ENCODE measurements at regions not wholly inside any gene's neighbourhood (a gene's known extent, or its start where the extent isn't known, plus 50 kb on each side); places are given as distances from the start of the nearest gene placed in this dataset.

GRCh38 chr4:17323554-17324385 is 188.1 kb downstream of the QDPR start:
- no peak overlapping the region for H3K9ac ChIP-seq
- TF ChIP-seq CTCF (IDR thresholded peaks at IDR 0.05) = no peak
- no peak overlapping the region for H3K4me2 ChIP-seq (ENCODE audit: low read length)
- H3K27ac ChIP-seq = peak overlapping the region; percentile 47
- no peaks in the 10 kb centered on the region for H3K36me3 ChIP-seq (ENCODE audit: control insufficient read depth, insufficient read depth, low read length)
- no peak overlapping the region for H3K4me3 ChIP-seq (ENCODE audit: low read depth, low read length)
- no peaks in the 10 kb centered on the region for H3K9me3 ChIP-seq (ENCODE audit: control insufficient read depth, low read length)
- H3K4me1 ChIP-seq = no peaks in the 10 kb centered on the region
- no peak overlapping the region for H2AFZ ChIP-seq
- H3K79me2 ChIP-seq = no peaks in the 10 kb centered on the region
- no peaks in the 10 kb centered on the region for H3K27me3 ChIP-seq (ENCODE audit: control insufficient read depth, insufficient read depth, low read length)

- Histone ChIP-seq H3K9me3 (ENCODE audit: control insufficient read depth, low read length) (no peaks in the 10 kb centered on the region), H3K4me3 (ENCODE audit: low read depth, low read length) (no peak overlapping the region), H3K79me2 (no peaks in the 10 kb centered on the region), H2AFZ (no peak overlapping the region), H3K27ac (no peak overlapping the region), H3K4me1 (no peaks in the 10 kb centered on the region), H3K4me2 (ENCODE audit: low read length) (no peak overlapping the region), H3K9ac (no peak overlapping the region), H3K36me3 (ENCODE audit: control insufficient read depth, insufficient read depth, low read length) (no peaks in the 10 kb centered on the region), H3K27me3 (ENCODE audit: control insufficient read depth, insufficient read depth, low read length) (no peaks in the 10 kb centered on the region)
- no peak for TF ChIP-seq CTCF (IDR thresholded peaks at IDR 0.05)
Measured at GRCh38 chr4:17322514-17322913, 189.4 kb downstream of the QDPR start.

DNA sequence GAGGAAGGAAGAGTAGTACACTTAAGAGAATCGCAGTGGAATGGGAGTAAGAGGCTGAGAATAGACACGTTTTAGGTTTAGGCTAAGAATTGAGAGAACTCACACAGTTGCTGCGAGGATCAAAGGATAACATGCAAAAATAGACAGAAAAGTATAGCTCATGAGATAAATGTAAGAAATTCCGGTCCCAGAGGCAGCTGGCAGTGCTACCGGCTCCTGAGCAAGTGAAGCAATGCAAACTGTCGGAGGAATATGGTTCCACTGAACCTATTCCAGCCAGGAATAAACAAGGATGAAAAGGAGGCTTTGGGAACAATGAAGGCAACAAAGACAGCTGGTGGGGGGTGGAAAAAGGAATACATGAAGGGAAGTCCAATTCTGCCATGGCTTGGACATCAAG is 191.8 kb downstream of the QDPR start:
- Histone ChIP-seq H3K4me2 (ENCODE audit: low read length) (no peak overlapping the region), H3K79me2 (no peaks in the 10 kb centered on the region), H3K27ac (no peak overlapping the region), H3K9ac (no peak overlapping the region), H3K9me3 (ENCODE audit: control insufficient read depth, low read length) (no peaks in the 10 kb centered on the region), H3K36me3 (ENCODE audit: control insufficient read depth, insufficient read depth, low read length) (no peaks in the 10 kb centered on the region), H2AFZ (no peak overlapping the region), H3K4me1 (no peaks in the 10 kb centered on the region), H3K4me3 (ENCODE audit: low read depth, low read length) (no peak overlapping the region), H3K27me3 (ENCODE audit: control insufficient read depth, insufficient read depth, low read length) (no peaks in the 10 kb centered on the region)
- TF ChIP-seq CTCF (IDR thresholded peaks at IDR 0.05) = no peak

DNA sequence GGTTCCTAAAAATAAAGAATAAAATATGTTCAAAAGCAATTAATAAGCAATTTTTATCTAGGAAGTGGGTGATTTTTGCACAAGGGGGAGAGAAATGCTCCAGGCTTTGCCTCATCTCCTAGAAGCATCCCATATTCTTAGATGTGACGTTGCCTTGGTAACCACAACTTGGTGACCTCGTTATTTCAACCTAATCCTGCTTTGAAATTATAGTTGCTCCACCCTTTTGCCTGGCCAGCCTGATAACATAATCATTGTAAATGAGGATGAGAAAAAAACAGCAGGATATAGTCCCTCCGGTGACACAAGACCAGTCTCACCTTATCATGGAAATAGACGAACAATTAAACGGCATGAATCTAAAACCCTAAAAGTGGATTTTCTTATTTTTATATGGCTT is 194.4 kb downstream of the QDPR start:
- H3K79me2 ChIP-seq = no peaks in the 10 kb centered on the region
- H3K4me3 ChIP-seq (ENCODE audit: low read depth, low read length) = no peak overlapping the region
- H3K36me3 ChIP-seq (ENCODE audit: control insufficient read depth, insufficient read depth, low read length) = no peaks in the 10 kb centered on the region
- no peak overlapping the region for H2AFZ ChIP-seq
- H3K9ac ChIP-seq = no peak overlapping the region
- H3K4me1 ChIP-seq = no peaks in the 10 kb centered on the region
- H3K4me2 ChIP-seq (ENCODE audit: low read length) = no peak overlapping the region
- H3K9me3 ChIP-seq (ENCODE audit: control insufficient read depth, low read length) = no peaks in the 10 kb centered on the region
- TF ChIP-seq CTCF (IDR thresholded peaks at IDR 0.05) = no peak
- no peak overlapping the region for H3K27ac ChIP-seq
- no peaks in the 10 kb centered on the region for H3K27me3 ChIP-seq (ENCODE audit: control insufficient read depth, insufficient read depth, low read length)

DNA sequence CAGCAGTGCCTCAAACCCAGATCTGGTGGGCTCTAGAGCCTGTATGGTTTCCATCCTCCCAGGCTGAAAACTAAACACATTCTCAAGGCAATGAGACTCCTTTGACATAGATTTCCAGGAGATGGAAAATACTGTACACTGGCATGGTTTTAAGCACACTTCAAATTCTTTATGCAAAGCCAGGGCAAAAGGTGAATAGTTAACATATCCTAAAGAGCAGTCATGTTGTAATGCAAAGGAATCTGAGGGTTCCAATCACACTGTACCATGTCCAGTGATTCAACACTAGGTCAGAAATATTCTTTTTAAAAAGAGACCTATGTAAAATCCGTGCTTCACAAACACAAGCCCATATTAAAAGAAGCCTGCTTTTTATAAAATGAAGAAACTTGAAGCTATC is 195.3 kb downstream of the QDPR start:
- H3K4me2 ChIP-seq (ENCODE audit: low read length) = no peak overlapping the region

More for the DNA sequence above, 195.3 kb downstream of the QDPR start:
- Histone ChIP-seq H2AFZ (no peak overlapping the region), H3K4me3 (ENCODE audit: low read depth, low read length) (no peak overlapping the region), H3K27ac (no peak overlapping the region), H3K9ac (no peak overlapping the region), H3K27me3 (ENCODE audit: control insufficient read depth, insufficient read depth, low read length) (no peaks in the 10 kb centered on the region), H3K79me2 (no peaks in the 10 kb centered on the region), H3K36me3 (ENCODE audit: control insufficient read depth, insufficient read depth, low read length) (no peaks in the 10 kb centered on the region), H3K4me1 (no peaks in the 10 kb centered on the region), H3K9me3 (ENCODE audit: control insufficient read depth, low read length) (no peaks in the 10 kb centered on the region)
- TF ChIP-seq CTCF (IDR thresholded peaks at IDR 0.05) = no peak
